22Rv1 (cell line): ENCODE measurements at regions not wholly inside any gene's neighbourhood (a gene's known extent, or its start where the extent isn't known, plus 50 kb on each side); places are given as distances from the start of the nearest gene placed in this dataset.

Source experiments
- H3K27ac ChIP-seq: fragments of 450-650 bp; 2 replicates; pipeline ENCODE4 v1.5.1; 2017
- ZFX ChIP-seq: fragments of 450-650 bp; IDR thresholded peaks from 2 replicates; pipeline ENCODE4 v1.6.1; 2017; ENCODE audit warnings: antibody characterized with exemption, borderline replicate concordance
- TF ChIP-seq, protein P1 (sequence below): fragments of 450-650 bp; IDR thresholded peaks from 2 replicates; pipeline ENCODE4 v1.5.1; 2017; ENCODE audit warnings: mild to moderate bottlenecking

DNA sequence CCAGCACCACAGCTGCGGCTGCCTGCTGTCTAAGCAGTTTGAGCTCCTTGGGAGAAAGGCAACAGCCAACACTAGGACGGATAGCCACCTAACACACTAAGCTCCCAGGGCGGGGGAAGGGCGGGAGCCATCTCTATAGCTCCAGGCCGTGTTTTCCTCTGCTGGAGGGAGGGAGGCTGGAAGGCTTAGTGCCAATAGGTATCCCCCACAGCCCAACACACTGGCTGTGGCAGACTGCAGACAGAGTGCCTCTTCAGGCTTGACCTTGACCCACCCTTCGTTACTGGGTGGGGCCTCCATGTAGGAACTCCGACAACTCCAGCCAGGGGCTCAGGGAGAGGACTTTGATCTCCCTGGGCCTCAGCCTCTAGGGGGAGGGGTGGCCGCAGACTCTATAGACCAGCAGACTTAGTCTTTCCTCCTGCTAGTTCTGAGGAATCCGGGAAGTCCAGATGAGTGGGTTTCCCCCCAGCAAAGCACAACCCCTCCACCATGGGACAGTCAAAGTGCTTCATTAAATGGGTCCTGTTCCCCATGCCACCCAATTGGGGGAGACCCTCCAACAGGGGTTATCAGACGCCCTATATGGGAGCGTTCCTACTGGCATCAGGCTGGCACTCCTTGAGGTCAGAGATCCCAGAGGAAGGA, 314.4 kb upstream of the MKI67 start:
- TF ChIP-seq, protein P1, sequence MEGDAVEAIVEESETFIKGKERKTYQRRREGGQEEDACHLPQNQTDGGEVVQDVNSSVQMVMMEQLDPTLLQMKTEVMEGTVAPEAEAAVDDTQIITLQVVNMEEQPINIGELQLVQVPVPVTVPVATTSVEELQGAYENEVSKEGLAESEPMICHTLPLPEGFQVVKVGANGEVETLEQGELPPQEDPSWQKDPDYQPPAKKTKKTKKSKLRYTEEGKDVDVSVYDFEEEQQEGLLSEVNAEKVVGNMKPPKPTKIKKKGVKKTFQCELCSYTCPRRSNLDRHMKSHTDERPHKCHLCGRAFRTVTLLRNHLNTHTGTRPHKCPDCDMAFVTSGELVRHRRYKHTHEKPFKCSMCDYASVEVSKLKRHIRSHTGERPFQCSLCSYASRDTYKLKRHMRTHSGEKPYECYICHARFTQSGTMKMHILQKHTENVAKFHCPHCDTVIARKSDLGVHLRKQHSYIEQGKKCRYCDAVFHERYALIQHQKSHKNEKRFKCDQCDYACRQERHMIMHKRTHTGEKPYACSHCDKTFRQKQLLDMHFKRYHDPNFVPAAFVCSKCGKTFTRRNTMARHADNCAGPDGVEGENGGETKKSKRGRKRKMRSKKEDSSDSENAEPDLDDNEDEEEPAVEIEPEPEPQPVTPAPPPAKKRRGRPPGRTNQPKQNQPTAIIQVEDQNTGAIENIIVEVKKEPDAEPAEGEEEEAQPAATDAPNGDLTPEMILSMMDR = no peak
- TF ChIP-seq ZFX = no peak
- H3K27ac ChIP-seq = no peak overlapping the region

DNA sequence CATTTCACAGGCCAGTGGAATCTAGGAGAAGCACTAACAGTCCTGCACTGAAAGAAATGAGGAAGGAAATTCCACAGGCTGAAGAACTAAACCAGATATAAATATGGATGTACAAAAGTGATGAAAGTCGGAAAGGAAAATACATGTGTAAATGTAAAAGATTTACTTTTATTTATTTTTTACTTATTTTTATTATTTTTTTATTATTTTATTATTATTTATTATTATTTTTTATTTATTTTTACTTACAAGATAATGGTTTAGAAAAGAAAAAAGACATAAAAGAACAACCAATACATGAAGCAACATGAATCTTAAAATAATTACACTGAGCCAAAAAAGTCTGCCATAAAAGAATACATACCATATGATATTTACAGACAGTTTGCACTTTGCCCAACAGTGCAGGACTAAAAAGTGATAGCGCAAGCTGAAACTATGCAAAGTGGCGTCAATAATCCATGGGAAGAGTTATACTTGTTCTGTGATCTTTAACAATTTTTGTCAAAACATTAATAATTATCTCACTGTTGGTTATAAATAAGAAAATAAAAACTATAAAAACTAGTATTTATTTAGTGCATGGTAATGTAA, 317.8 kb upstream of the MKI67 start:
- no peak for TF ChIP-seq ZFX
- TF ChIP-seq, protein P1 = no peak
- no peak overlapping the region for H3K27ac ChIP-seq

DNA sequence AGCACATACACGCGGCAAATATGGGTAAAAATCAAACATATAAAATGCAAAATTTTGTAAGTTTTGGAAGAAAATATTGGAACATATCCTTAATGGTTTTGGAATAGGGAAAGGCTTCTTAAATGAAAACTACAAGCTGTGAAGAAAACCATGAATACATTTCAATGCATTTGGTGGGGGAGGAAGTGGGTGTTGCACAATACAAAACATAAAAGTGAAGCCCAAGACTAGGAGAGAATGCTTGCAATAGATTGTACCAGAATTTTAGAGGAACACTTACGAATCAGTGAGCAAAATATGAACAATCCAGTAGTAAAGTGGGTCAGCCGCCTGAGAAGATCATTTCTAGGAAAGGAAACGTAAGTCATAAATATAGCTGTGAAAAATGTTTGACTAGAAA, 322.6 kb upstream of the MKI67 start:
- no peak for TF ChIP-seq ZFX
- TF ChIP-seq, protein P1 = no peak

DNA sequence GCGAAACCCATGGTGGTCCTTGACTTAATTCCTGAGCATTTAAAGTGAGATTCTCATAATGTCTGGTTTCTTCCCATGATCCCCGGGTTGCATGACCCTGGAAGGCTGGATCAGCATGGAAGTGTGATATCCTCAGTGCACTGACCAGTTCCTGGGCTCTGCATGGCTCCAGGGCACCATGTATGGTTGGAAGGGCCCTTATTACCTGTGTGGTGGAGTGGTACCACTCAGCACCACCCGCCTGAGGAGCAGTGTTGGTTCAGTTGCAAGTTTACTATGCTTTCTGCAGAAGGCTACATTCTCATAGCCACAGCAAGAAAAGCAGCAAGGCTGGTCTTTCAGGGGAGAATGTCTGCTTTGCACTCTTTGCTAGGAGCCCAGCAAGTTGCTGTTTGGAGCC, 325.7 kb upstream of the MKI67 start:
- no peak for TF ChIP-seq ZFX
- TF ChIP-seq, protein P1 = no peak
- no peak overlapping the region for H3K27ac ChIP-seq

More for the DNA sequence above, 322.6 kb upstream of the MKI67 start:
- H3K27ac ChIP-seq = no peak overlapping the region

DNA sequence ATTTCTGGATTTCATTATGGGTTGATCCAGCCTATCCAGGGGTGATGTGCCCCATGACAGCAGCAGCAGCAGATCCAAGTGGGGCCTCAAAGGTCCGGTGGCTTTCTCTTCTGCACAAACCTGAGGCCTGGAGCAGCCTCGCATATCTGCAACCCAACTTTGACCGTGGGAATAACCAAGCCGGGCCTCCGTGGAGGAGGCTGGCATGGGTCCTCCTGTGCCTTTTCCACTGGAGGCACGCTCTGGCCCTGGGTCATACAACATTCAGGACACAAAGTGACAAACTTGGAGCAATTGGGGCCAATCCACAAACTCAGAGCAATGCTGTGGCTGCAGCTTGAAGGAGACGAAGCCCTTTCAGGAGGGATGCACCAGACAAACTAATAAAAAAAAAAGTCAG, 330.0 kb upstream of the MKI67 start:
- H3K27ac ChIP-seq = no peak overlapping the region
- TF ChIP-seq, protein P1 = no peak
- no peak for TF ChIP-seq ZFX

DNA sequence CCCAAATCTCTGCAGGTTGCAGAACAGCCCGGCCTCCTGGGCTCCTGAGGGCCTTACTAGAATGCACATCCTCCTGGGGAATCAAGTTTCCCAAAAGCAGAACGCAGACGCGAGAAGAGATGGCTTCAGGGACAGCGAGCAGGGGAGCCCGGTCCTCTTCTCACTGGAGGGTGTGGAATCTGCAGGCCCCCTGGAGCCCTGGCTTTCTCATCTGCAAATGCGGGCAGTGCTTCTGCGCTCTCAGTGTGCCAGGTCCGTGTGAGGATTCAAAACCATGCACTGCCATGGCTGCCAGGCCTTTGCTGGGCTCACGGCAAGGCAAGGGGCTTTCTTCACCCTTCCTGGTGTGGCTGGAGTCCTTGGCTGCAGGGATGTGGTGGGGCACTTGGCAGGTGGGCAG, 330.9 kb upstream of the MKI67 start:
- TF ChIP-seq, protein P1 = no peak
- TF ChIP-seq ZFX = no peak
- H3K27ac ChIP-seq = no peak overlapping the region

DNA sequence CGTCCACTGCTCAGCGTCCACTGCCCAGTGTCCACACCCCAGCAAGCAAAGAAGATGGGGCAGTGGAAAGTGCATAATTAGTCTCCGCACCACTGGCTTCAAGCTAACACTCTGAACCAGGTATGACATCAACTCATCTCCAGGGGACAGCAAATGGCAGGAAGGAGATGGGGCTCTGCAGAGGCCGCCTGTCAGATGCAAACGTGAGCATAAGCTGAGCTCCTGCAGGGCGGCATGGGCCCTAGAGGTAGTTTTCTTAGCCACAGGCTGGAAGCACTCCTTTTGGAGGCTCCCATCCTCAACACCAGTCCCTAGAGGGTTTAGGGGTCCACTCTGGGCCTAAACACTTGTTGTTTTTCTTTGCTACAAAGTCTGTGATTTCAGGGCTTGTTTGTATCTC, 335.8 kb upstream of the MKI67 start:
- no peak for TF ChIP-seq ZFX
- TF ChIP-seq, protein P1 = no peak
- H3K27ac ChIP-seq = no peak overlapping the region
